ENCODE measurements at regions not wholly inside any gene's neighbourhood (a gene's known extent, or its start where the extent isn't known, plus 50 kb on each side); places are given as distances from the start of the nearest gene placed in this dataset.

DNA sequence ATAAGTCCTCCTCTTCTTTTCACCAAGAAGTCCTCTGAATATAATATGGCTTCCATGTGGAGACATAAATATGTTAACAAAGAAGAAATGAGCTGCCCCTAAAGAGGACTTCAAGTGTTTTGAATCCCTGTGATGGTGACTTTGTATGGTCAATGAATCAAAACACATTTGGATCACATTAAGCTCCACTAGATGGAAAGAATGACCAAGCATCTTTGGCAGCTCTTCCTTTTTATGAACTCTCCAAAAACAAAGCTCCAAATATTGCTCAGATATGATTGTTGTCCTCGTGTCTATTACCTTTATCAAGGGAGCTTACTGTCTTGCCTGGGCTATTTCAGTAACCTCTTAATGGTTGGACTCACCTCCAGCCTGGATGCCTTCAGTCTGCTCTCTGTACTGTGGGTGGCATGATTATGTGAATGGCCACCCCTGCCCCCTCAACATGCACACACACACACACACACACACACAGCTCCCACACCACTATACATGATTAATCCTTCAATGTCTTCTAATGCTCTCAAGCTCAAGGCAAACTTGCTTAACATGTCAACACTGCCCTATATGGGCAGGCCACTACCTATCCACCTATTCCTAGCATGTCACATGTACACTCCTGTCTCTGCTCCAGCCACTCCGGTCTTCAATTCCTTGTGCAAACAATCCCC, 346.6 kb upstream of the SALL1 start:
- no peak for TF ChIP-seq ZFX (IDR thresholded peaks at IDR 0.05; ENCODE audit: borderline replicate concordance)
- TF ChIP-seq, protein P1, sequence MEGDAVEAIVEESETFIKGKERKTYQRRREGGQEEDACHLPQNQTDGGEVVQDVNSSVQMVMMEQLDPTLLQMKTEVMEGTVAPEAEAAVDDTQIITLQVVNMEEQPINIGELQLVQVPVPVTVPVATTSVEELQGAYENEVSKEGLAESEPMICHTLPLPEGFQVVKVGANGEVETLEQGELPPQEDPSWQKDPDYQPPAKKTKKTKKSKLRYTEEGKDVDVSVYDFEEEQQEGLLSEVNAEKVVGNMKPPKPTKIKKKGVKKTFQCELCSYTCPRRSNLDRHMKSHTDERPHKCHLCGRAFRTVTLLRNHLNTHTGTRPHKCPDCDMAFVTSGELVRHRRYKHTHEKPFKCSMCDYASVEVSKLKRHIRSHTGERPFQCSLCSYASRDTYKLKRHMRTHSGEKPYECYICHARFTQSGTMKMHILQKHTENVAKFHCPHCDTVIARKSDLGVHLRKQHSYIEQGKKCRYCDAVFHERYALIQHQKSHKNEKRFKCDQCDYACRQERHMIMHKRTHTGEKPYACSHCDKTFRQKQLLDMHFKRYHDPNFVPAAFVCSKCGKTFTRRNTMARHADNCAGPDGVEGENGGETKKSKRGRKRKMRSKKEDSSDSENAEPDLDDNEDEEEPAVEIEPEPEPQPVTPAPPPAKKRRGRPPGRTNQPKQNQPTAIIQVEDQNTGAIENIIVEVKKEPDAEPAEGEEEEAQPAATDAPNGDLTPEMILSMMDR (IDR thresholded peaks at IDR 0.05): no peak
- H3K27ac ChIP-seq: no peak overlapping the region

DNA sequence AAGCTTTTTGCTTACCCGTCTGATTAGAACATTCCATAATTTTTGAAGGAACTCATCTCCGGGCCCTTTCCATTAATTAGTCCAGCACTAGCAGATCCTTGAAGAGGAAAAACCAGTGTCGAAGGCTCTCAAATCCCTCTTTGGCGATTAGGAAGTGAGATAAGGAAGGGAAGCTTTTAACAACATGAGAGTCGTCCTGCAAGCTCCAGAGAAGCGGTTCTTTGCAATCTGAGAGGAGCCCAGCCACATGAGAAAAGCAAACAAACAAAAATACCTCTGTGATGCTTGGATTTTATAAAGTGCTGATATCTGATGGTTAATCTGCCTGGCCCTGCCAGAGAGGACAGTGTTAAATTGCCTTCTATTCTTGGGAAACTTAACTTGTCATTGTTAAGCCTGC, 339.8 kb upstream of the SALL1 start:
- TF ChIP-seq, protein P1 (IDR thresholded peaks at IDR 0.05): no peak
- no peak for TF ChIP-seq ZFX (IDR thresholded peaks at IDR 0.05; ENCODE audit: borderline replicate concordance)
- no peak overlapping the region for H3K27ac ChIP-seq

DNA sequence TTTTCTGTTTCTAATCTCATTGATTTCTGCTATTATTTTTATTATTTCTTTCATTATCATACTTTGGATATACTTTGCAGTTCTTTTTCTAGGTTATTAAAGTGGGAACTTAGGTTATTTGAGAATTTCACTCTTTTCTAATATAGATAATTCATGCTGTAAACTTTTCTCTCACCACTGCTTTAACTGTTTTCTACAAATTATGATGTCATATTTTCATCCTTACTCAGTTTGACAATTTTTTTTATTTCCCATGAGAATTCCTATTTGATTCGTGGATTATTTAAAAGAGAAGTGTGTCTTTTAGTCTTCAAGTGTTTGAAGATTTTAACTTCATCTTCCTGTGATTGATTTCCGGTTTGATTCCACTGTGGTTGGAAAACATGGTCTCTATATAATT, 336.8 kb upstream of the SALL1 start:
- no peak overlapping the region for H3K27ac ChIP-seq
- no peak for TF ChIP-seq ZFX (IDR thresholded peaks at IDR 0.05; ENCODE audit: borderline replicate concordance)
- TF ChIP-seq, protein P1 (IDR thresholded peaks at IDR 0.05): no peak

DNA sequence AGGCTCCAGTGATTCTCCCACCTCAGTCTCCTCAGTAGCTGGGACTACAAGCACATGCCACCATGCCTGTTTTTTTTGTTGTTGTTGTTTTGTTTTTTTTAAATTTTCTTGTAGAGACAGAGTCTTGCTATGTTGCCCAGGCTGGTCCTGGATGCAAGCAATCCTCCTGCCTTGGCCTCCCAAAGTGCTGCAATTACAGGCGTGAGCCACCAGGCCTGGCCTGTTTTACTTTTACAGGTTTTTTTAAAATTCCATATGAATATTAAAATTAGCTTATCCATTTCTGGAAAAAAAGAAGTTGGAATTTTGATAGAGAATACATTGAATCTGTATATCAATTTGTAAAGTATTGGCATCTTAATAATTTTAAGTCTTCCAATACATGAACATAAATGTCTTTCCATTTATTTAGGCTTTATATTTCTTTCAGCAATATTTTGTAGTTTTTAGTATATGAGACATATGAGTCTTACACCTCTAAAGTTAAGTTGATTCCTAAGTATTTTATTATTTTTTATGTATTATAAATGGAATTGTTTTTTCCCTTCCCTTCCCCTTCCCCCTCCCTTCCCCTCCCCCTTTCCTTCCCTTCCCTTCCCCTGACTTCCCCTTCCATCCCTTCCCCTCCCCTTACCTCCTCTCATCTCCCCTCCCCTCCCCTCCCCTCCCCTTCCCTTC, 323.5 kb upstream of the SALL1 start:
- TF ChIP-seq ZFX (IDR thresholded peaks at IDR 0.05; ENCODE audit: borderline replicate concordance): no peak
- TF ChIP-seq, protein P1 (IDR thresholded peaks at IDR 0.05): no peak

DNA sequence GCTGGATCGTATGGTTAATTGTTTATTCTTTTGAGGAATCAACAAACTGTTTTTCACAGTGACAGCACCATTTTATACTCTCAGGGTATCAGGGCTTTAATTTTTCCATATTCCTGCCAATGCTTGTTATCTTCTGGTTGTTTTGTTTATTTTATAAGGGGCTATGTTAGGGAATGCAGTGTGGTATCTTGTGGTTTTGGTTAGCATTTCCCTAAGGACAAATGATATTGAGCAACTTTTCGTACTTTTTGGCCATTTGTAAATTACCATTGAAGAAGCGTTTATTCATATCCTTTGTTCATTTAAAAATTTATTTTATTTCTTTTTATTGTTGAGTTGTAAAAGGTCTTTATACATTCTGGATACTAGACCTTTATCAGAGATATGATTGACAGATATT, 322.0 kb upstream of the SALL1 start:
- TF ChIP-seq, protein P1 (IDR thresholded peaks at IDR 0.05): no peak
- no peak for TF ChIP-seq ZFX (IDR thresholded peaks at IDR 0.05; ENCODE audit: borderline replicate concordance)

More for the DNA sequence above, 323.5 kb upstream of the SALL1 start:
- H3K27ac ChIP-seq: no peak overlapping the region

DNA sequence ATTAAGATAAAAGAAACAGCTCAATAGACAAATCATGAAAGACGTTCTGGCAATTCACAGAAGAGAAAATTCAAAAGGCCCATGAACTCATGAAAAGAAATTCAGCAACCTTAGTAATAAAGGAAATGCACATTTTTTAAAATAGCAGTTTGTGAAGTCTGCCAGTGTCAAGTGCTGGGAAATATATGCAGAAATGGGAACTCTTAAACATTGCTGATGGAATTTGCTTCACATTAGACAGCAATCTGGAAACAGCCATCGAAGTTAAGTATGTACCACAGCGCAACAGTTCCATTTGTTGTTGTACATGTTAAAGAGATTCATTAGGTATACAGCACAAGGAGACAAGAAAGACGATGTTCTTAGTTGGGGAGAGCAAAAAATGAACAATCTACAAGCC, 319.4 kb upstream of the SALL1 start:
- no peak for TF ChIP-seq ZFX (IDR thresholded peaks at IDR 0.05; ENCODE audit: borderline replicate concordance)

More for the DNA sequence above, 322.0 kb upstream of the SALL1 start:
- no peak overlapping the region for H3K27ac ChIP-seq

DNA sequence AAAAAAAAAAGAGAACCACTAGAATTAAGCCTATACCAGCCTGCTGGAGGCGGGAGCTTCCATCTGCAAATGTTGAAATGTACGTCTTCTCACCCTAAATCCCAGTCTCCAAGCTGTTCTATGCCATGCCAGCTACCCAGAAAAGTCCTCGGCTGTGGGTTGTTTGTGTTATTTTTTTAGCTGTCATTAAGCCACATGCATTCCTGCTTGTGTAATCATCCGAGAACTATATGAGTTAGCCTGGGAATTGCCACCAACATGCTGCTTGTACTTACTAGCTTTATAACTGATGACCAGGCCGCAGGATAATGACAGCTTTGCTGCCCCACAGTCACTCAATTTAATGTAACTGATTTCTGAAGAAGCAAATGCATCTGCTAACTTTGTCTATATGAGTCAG, 313.9 kb upstream of the SALL1 start:
- no peak overlapping the region for H3K27ac ChIP-seq
- TF ChIP-seq, protein P1 (IDR thresholded peaks at IDR 0.05): no peak
- no peak for TF ChIP-seq ZFX (IDR thresholded peaks at IDR 0.05; ENCODE audit: borderline replicate concordance)

More for the DNA sequence above, 319.4 kb upstream of the SALL1 start:
- H3K27ac ChIP-seq: no peak overlapping the region
